H1 (cell line): ENCODE measurements at regions not wholly inside any gene's neighbourhood (a gene's known extent, or its start where the extent isn't known, plus 50 kb on each side); places are given as distances from the start of the nearest gene placed in this dataset.
"Not testable (repeated sequence)": the region's sequence is repeated elsewhere in the genome, so short reads cannot be mapped to it uniquely, and the experiment has no call there.

Experiments used
- CEBPB ChIP-seq: IDR thresholded peaks from 2 replicates; pipeline ENCODE4 v1.6.1; 2012; ENCODE audit warnings: low read depth, low read length
- EGR1 ChIP-seq: IDR thresholded peaks from 2 replicates; pipeline ENCODE4 v1.6.1; 2011; ENCODE audit warnings: low read depth, low read length, borderline replicate concordance
- EP300 ChIP-seq, 2 experiments: IDR thresholded peaks; 1 replicate in 1 of 2; 2 replicates in 1 of 2; pipeline ENCODE4 v1.6.1; 2011 to 2012; ENCODE audit warnings: low read depth in 2 of 2, low read length in 2 of 2, mild to moderate bottlenecking in 2 of 2, borderline replicate concordance in 1 of 2, inconsistent platforms in 1 of 2, moderate library complexity in 1 of 2
- EZH2 ChIP-seq: fragments of 200-600 bp; sonication (generic); IDR thresholded peaks from 2 replicates; pipeline ENCODE4 v1.7.1; 2012; ENCODE audit warnings: low read depth, mild to moderate bottlenecking, moderate library complexity, low read length, inconsistent platforms; ENCODE audit not compliant: severe bottlenecking
- GABPA ChIP-seq: IDR thresholded peaks from 2 replicates; pipeline ENCODE4 v1.6.1; 2011; ENCODE audit warnings: mild to moderate bottlenecking, low read length, moderate library complexity, borderline replicate concordance; ENCODE audit not compliant: insufficient read depth
- HDAC2 ChIP-seq, 2 experiments: fragments of 300-600 bp in 1 of 2; sonication (generic) in 1 of 2; IDR thresholded peaks; 2 replicates each; pipeline ENCODE4 v1.6.1; 2011 to 2012; ENCODE audit warnings: low read depth in 2 of 2, low read length in 2 of 2, mild to moderate bottlenecking in 2 of 2, moderate library complexity in 2 of 2, borderline replicate concordance in 1 of 2, inconsistent platforms in 1 of 2
- MAX ChIP-seq: IDR thresholded peaks from 2 replicates; pipeline ENCODE4 v1.6.1; 2012; ENCODE audit warnings: inconsistent platforms
- POLR2A ChIP-seq, 2 experiments: IDR thresholded peaks; 1 replicate in 1 of 2; 2 replicates in 1 of 2; pipeline ENCODE4 v1.6.1; 2011; ENCODE audit warnings: low read depth in 2 of 2, low read length in 2 of 2, mild to moderate bottlenecking in 2 of 2; ENCODE audit errors: control extremely low read depth in 1 of 2
- POLR2AphosphoS5 ChIP-seq: IDR thresholded peaks from 2 replicates; pipeline ENCODE4 v1.6.1; 2011; ENCODE audit warnings: low read depth, low read length
- SIN3A ChIP-seq, 2 experiments: IDR thresholded peaks in 1 of 2; conservative IDR thresholded peaks in 1 of 2; 2 replicates each; pipeline ENCODE4 v1.6.1; 2011 to 2012; ENCODE audit warnings: low read length in 2 of 2, improper control_type of control experiment in 1 of 2, low read depth in 1 of 2, mild to moderate bottlenecking in 1 of 2
- TAF1 ChIP-seq: IDR thresholded peaks from 2 replicates; pipeline ENCODE4 v1.6.1; 2011; ENCODE audit warnings: mild to moderate bottlenecking, low read depth, low read length
- ZNF274 ChIP-seq: IDR thresholded peaks from 2 replicates; pipeline ENCODE4 v1.7.0; 2012; ENCODE audit warnings: low read length, borderline replicate concordance; ENCODE audit errors: extremely low read depth
- TF ChIP-seq, protein P1 (sequence below), 3 experiments: IDR thresholded peaks; 1 replicate in 2 of 3; 2 replicates in 1 of 3; pipeline versions ENCODE4 v1.5.1 to v1.6.1; 2011; ENCODE audit warnings: low read length in 3 of 3, mild to moderate bottlenecking in 3 of 3, inconsistent platforms in 2 of 3, low read depth in 1 of 3, moderate library complexity in 1 of 3; ENCODE audit not compliant: insufficient read depth in 1 of 3; ENCODE audit errors: control extremely low read depth in 1 of 3

DNA sequence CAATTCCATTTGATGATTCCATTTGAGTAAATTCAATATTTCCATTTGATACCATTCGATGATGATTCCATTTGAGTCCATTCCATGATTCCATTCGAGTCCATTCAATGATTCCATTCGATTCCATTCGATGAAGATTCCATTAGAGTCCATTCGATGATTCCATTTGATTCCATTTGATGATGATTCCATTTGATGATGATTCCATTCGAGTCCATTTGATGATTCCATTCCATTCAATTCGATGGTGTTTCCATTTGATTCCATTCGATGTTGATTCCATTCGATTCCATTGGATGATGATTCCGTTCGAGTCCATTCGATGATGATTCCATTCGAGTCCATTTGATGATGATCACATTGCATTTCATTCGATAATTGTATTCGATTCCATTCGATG lies 1095.2 kb downstream of the RPIA start:
- TF ChIP-seq EZH2; POLR2A (IDR thresholded peaks at IDR 0.05; ENCODE audit: control extremely low read depth in 1 of 2, low read depth in 2 of 2, low read length in 2 of 2); GABPA; ZNF274; SIN3A (conservative IDR thresholded peaks at IDR 0.05 in 1 of 2, IDR thresholded peaks at IDR 0.05 in 1 of 2; ENCODE audit: low read depth in 1 of 2, low read length in 2 of 2); HDAC2 (IDR thresholded peaks at IDR 0.05; ENCODE audit: borderline replicate concordance in 1 of 2, low read depth in 2 of 2, low read length in 2 of 2); POLR2AphosphoS5; CEBPB; EP300 (IDR thresholded peaks at IDR 0.05; ENCODE audit: borderline replicate concordance in 1 of 2, low read depth in 2 of 2, low read length in 2 of 2); MAX; TAF1; EGR1: not testable (repeated sequence)
- TF ChIP-seq, protein P1, sequence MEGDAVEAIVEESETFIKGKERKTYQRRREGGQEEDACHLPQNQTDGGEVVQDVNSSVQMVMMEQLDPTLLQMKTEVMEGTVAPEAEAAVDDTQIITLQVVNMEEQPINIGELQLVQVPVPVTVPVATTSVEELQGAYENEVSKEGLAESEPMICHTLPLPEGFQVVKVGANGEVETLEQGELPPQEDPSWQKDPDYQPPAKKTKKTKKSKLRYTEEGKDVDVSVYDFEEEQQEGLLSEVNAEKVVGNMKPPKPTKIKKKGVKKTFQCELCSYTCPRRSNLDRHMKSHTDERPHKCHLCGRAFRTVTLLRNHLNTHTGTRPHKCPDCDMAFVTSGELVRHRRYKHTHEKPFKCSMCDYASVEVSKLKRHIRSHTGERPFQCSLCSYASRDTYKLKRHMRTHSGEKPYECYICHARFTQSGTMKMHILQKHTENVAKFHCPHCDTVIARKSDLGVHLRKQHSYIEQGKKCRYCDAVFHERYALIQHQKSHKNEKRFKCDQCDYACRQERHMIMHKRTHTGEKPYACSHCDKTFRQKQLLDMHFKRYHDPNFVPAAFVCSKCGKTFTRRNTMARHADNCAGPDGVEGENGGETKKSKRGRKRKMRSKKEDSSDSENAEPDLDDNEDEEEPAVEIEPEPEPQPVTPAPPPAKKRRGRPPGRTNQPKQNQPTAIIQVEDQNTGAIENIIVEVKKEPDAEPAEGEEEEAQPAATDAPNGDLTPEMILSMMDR (IDR thresholded peaks at IDR 0.05; ENCODE audit: control extremely low read depth in 1 of 3, insufficient read depth in 1 of 3, low read depth in 1 of 3, low read length in 3 of 3), result not testable (repeated sequence)
